HEK293T (cell line): ENCODE measurements at regions not wholly inside any gene's neighbourhood (a gene's known extent, or its start where the extent isn't known, plus 50 kb on each side); places are given as distances from the start of the nearest gene placed in this dataset.

ENCODE experiments used
- ARNT ChIP-seq: fragments of 450-650 bp; IDR thresholded peaks from 2 replicates; pipeline ENCODE4 v1.6.1; 2017; ENCODE audit warnings: mild to moderate bottlenecking
- BHLHE40 ChIP-seq: fragments of 450-650 bp; IDR thresholded peaks from 2 replicates; pipeline ENCODE4 v1.6.1; 2016; ENCODE audit warnings: mild to moderate bottlenecking, moderate library complexity, borderline replicate concordance
- CTBP1 ChIP-seq: fragments of 450-650 bp; IDR thresholded peaks from 2 replicates; pipeline ENCODE4 v1.6.1; 2016; ENCODE audit warnings: borderline replicate concordance
- ELF4 ChIP-seq: fragments of 450-650 bp; IDR thresholded peaks from 2 replicates; pipeline ENCODE4 v1.6.1; 2017; ENCODE audit warnings: antibody characterized with exemption
- FOXA1 ChIP-seq: fragments of 450-650 bp; IDR thresholded peaks from 2 replicates; pipeline ENCODE4 v1.6.1; 2016; ENCODE audit warnings: mild to moderate bottlenecking
- FOXM1 ChIP-seq: fragments of 450-650 bp; IDR thresholded peaks from 2 replicates; pipeline ENCODE4 v1.6.1; 2017; ENCODE audit warnings: mild to moderate bottlenecking, borderline replicate concordance
- HDGF ChIP-seq: fragments of 450-650 bp; IDR thresholded peaks from 2 replicates; pipeline ENCODE4 v1.6.1; 2017; ENCODE audit warnings: antibody characterized with exemption, borderline replicate concordance
- L3MBTL2 ChIP-seq: fragments of 450-650 bp; conservative IDR thresholded peaks from 2 replicates; pipeline ENCODE4 v1.6.1; 2016; ENCODE audit warnings: mild to moderate bottlenecking
- NFRKB ChIP-seq: fragments of 450-650 bp; IDR thresholded peaks from 2 replicates; pipeline ENCODE4 v1.6.1; 2016; ENCODE audit warnings: mild to moderate bottlenecking, moderate library complexity
- SP1 ChIP-seq: fragments of 450-650 bp; IDR thresholded peaks from 2 replicates; pipeline ENCODE4 v1.6.1; 2017
- SUZ12 ChIP-seq: fragments of 450-650 bp; IDR thresholded peaks from 2 replicates; pipeline ENCODE4 v1.6.1; 2016; ENCODE audit warnings: mild to moderate bottlenecking
- TARDBP ChIP-seq: fragments of 450-650 bp; IDR thresholded peaks from 2 replicates; pipeline ENCODE4 v1.6.1; 2016
- ZNF384 ChIP-seq: fragments of 450-650 bp; IDR thresholded peaks from 2 replicates; pipeline ENCODE4 v1.6.1; 2016
- TF ChIP-seq, protein P1 (sequence below): fragments of 450-650 bp; IDR thresholded peaks from 2 replicates; pipeline ENCODE4 v1.6.1; 2016

DNA sequence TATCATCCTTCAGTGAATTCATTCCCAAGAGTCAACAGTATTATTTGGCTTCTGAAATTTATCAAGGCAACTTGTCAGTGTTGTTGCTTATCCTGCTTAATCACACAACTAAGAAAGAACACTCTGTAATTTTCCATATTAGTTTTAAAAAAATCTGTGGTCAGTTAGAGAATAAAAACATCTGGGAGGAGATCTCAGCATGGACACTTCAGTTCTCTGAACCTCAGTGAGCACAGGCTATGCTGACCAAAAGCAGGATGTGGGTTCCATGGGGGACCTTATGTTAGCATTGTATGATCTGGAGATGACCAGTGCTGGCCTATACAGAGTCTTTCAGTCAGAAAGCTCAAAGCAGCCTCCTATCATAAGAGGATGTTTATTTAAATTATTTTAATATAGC, 79.1 kb upstream of the KLHL14 start:
- TF ChIP-seq SUZ12 = no peak
- no peak for TF ChIP-seq ELF4
- TF ChIP-seq FOXA1 = no peak
- no peak for TF ChIP-seq SP1
- no peak for TF ChIP-seq L3MBTL2
- TF ChIP-seq TARDBP = no peak
- no peak for TF ChIP-seq BHLHE40
- TF ChIP-seq FOXM1 = no peak
- TF ChIP-seq CTBP1 = no peak
- TF ChIP-seq HDGF = no peak
- no peak for TF ChIP-seq NFRKB
- no peak for TF ChIP-seq ZNF384
- TF ChIP-seq, protein P1, sequence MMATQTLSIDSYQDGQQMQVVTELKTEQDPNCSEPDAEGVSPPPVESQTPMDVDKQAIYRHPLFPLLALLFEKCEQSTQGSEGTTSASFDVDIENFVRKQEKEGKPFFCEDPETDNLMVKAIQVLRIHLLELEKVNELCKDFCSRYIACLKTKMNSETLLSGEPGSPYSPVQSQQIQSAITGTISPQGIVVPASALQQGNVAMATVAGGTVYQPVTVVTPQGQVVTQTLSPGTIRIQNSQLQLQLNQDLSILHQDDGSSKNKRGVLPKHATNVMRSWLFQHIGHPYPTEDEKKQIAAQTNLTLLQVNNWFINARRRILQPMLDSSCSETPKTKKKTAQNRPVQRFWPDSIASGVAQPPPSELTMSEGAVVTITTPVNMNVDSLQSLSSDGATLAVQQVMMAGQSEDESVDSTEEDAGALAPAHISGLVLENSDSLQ = no peak
- no peak for TF ChIP-seq ARNT
